Trophoblast cell (in vitro differentiated cells and primary cell): ENCODE measurements at regions not wholly inside any gene's neighbourhood (a gene's known extent, or its start where the extent isn't known, plus 50 kb on each side); places are given as distances from the start of the nearest gene placed in this dataset.

ENCODE experiments used
- DNase-seq, 2 donors: peaks; one replicate each; pipeline ENCODE4 v3.0.0-alpha.2; 2016
- H2AFZ ChIP-seq: 2 replicates; pipeline ENCODE4 v1.6.1; 2013; ENCODE audit warnings: low read length, moderate library complexity, mild to moderate bottlenecking; ENCODE audit not compliant: insufficient read depth, poor library complexity
- H2AK5ac ChIP-seq: 2 replicates; pipeline ENCODE4 v1.6.1; 2013; ENCODE audit warnings: mild to moderate bottlenecking, low read length
- H2BK120ac ChIP-seq: 2 replicates; pipeline ENCODE4 v1.6.1; 2013; ENCODE audit warnings: low read length, mild to moderate bottlenecking, moderate library complexity; ENCODE audit not compliant: insufficient read depth, poor library complexity
- H2BK12ac ChIP-seq: 2 replicates; pipeline ENCODE4 v1.6.1; 2013; ENCODE audit warnings: mild to moderate bottlenecking, low read length, moderate library complexity
- H2BK5ac ChIP-seq: 2 replicates; pipeline ENCODE4 v1.6.1; 2013; ENCODE audit warnings: low read length, low read depth, moderate library complexity, mild to moderate bottlenecking; ENCODE audit not compliant: poor library complexity
- H3K14ac ChIP-seq: 2 replicates; pipeline ENCODE4 v1.6.1; 2013; ENCODE audit warnings: mild to moderate bottlenecking, low read length
- H3K18ac ChIP-seq: 2 replicates; pipeline ENCODE4 v1.6.1; 2013; ENCODE audit warnings: mild to moderate bottlenecking, low read length
- H3K23ac ChIP-seq: 2 replicates; pipeline ENCODE4 v1.6.1; 2013; ENCODE audit warnings: low read length
- H3K27ac ChIP-seq: 2 replicates; pipeline ENCODE4 v1.5.1; 2013; ENCODE audit warnings: low read depth, mild to moderate bottlenecking, inconsistent platforms, low read length, moderate library complexity
- H3K27me3 ChIP-seq: 2 replicates; pipeline ENCODE4 v1.6.1; 2013; ENCODE audit warnings: inconsistent platforms, mild to moderate bottlenecking, low read length, moderate library complexity; ENCODE audit not compliant: insufficient read depth
- H3K36me3 ChIP-seq, 2 experiments: 1 replicate in 1 of 2; 2 replicates in 1 of 2; pipeline ENCODE4 v1.6.1; 2013; ENCODE audit warnings: low read length in 2 of 2, mild to moderate bottlenecking in 2 of 2, moderate library complexity in 1 of 2; ENCODE audit not compliant: insufficient read depth in 2 of 2, control insufficient read depth in 1 of 2
- H3K4ac ChIP-seq: 2 replicates; pipeline ENCODE4 v1.6.1; 2013; ENCODE audit warnings: low read depth, mild to moderate bottlenecking, low read length, moderate library complexity
- H3K4me1 ChIP-seq, 2 experiments: 1 replicate in 1 of 2; 2 replicates in 1 of 2; pipeline ENCODE4 v1.6.1; 2013; ENCODE audit warnings: low read length in 2 of 2, mild to moderate bottlenecking in 2 of 2, moderate library complexity in 1 of 2; ENCODE audit not compliant: insufficient read depth in 2 of 2, control insufficient read depth in 1 of 2
- H3K4me2 ChIP-seq: 2 replicates; pipeline ENCODE4 v1.6.1; 2013; ENCODE audit warnings: inconsistent platforms, mild to moderate bottlenecking, low read length, moderate library complexity
- H3K4me3 ChIP-seq: 2 replicates; pipeline ENCODE4 v1.5.1; 2013; ENCODE audit warnings: mild to moderate bottlenecking, low read depth, low read length, inconsistent platforms
- H3K79me1 ChIP-seq: one replicate; pipeline ENCODE4 v1.6.1; 2013; ENCODE audit warnings: low read length
- H3K79me2 ChIP-seq: 2 replicates; pipeline ENCODE4 v1.6.1; 2013; ENCODE audit warnings: low read length, mild to moderate bottlenecking; ENCODE audit not compliant: control insufficient read depth, insufficient read depth, poor library complexity
- H3K9ac ChIP-seq: 2 replicates; pipeline ENCODE4 v1.6.1; 2013; ENCODE audit warnings: mild to moderate bottlenecking, low read length
- H3K9me3 ChIP-seq: 2 replicates; pipeline ENCODE4 v1.6.1; 2013; ENCODE audit warnings: low read depth, mild to moderate bottlenecking, control low read depth, inconsistent platforms, low read length; ENCODE audit not compliant: insufficient read depth
- H4K12ac ChIP-seq: 2 replicates; pipeline ENCODE4 v1.6.1; 2013; ENCODE audit warnings: low read depth, mild to moderate bottlenecking, low read length, moderate library complexity
- H4K8ac ChIP-seq: 2 replicates; pipeline ENCODE4 v1.6.1; 2013; ENCODE audit warnings: low read depth, mild to moderate bottlenecking, low read length, moderate library complexity
- H4K91ac ChIP-seq: one replicate; pipeline ENCODE4 v1.6.1; 2013; ENCODE audit warnings: low read depth, mild to moderate bottlenecking, low read length, moderate library complexity
- WGBS: extraction: QIAGEN DNeasy Blood & Tissue Kit; methylation state at CpG from one replicate; pipeline ENCODE4 v1.1.7; 2013; ENCODE audit warnings: missing lambda C conversion rate; ENCODE audit not compliant: insufficient read length, insufficient coverage; ENCODE audit errors: extremely low coverage; 5-methylcytosine and 5-hydroxymethylcytosine counted together

DNA sequence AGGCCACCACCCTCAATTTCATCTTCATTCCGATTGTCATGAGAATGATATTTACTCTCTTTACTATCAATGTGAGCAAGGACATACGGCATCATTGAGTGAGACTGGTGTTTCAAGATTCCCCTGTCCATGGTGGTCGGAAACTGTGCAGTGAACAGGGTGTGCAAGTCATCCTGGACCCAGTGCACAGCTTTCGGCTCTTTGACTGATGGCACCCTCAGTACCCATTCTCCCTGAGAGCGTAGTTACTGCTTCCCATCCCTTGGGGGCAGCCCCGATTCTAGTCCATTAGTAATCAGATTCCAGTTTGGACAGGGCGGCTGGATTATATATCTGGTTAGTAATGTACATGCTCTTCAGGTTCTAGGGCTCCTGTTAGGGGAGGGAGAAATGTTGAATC is 61.7 kb upstream of the SUB1 start:
- Histone ChIP-seq H3K79me1 (no peaks in the 10 kb centered on the region), H3K9me3 (no peaks in the 10 kb centered on the region), H3K36me3 (no peaks in the 10 kb centered on the region), H4K91ac (no peak overlapping the region), H3K14ac (no peak overlapping the region), H3K4me2 (no peak overlapping the region), H3K18ac (no peak overlapping the region), H2AK5ac (no peak overlapping the region), H3K27me3 (no peaks in the 10 kb centered on the region), H3K79me2 (no peaks in the 10 kb centered on the region), H3K27ac (no peak overlapping the region), H2BK5ac (no peak overlapping the region), H3K4me3 (no peak overlapping the region), H3K4ac (no peak overlapping the region), H2BK120ac (no peak overlapping the region), H3K23ac (no peak overlapping the region), H2AFZ (no peak overlapping the region), H4K12ac (no peak overlapping the region), H4K8ac (no peak overlapping the region), H2BK12ac (no peak overlapping the region), H3K9ac (no peak overlapping the region), H3K4me1 (no peaks in the 10 kb centered on the region)
- DNase-seq, result peak in 1 of 2 donors; percentile 38
- WGBS, result no CpG with 5 or more reads among the region's 7 CpGs

DNA sequence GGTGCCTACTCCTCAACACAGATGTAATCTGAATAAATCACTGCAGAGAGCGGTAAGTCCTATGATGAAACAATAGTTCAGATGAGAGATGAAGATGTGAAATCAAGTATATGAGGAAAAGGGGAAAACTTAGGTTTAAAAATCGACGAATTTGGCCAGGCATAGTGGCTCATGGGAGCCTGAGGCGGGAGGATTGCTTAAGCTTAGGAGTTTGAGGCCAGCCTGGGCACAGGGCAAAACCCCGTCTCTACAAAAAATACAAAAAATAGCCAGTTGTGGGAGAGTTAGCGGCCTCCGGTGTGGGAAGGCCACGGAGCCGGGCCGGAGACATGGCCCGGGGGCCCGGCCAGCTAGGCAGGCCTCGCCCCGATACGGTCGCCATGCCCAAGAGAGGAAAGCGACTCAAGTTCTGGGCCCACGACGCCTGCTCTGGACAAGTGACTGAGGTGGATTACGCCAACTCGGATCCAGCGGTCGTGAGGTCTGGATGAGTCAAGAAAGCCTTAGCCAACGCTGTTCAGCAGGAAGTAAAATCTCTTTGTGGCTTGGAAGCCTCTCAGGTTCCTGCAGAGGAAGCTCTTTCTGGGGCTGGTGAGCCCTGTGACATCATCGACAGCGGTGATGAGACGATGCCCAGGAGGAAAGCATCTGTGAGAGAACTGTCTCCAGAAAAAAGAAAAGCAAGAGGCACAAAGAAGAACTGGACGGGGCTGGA is 62.8 kb upstream of the SUB1 start:
- no CpG with 5 or more reads among the region's 28 CpGs for whole genome bisulfite sequencing
- peak; percentile 50 to 65 for DNase-seq

DNA sequence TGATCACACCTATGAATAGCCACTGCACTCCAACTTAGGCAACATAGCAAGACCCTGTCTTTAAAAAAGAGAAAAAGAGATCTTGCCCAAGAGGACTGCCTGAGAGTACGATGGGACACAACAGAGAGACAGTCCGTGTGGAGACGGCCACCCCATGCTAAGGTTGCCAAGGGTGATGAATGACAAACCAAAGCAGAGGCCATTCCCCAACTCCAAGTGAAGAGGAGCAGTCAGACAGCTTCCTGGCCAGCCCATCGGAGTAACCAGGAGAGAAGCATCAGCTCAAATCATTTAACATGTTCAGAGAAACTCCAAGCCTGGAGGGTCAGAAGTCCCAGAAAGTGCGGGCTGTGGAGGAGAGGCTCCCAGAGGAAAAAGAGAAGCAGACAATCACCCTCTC is 63.9 kb upstream of the SUB1 start:
- Histone ChIP-seq H3K79me1 (no peaks in the 10 kb centered on the region), H3K14ac (no peak overlapping the region), H3K9me3 (no peaks in the 10 kb centered on the region), H3K36me3 (no peaks in the 10 kb centered on the region), H3K4ac (no peak overlapping the region), H2BK120ac (no peak overlapping the region), H2BK5ac (no peak overlapping the region), H3K79me2 (no peaks in the 10 kb centered on the region), H3K27me3 (no peaks in the 10 kb centered on the region), H3K4me3 (no peak overlapping the region), H4K91ac (no peak overlapping the region), H2BK12ac (no peak overlapping the region), H3K9ac (no peak overlapping the region), H3K27ac (no peak overlapping the region), H4K12ac (no peak overlapping the region), H3K18ac (no peak overlapping the region), H3K4me2 (no peak overlapping the region), H3K23ac (no peak overlapping the region), H4K8ac (no peak overlapping the region), H3K4me1 (no peaks in the 10 kb centered on the region), H2AK5ac (no peak overlapping the region), H2AFZ (no peak overlapping the region)
- no CpG with 5 or more reads among the region's 5 CpGs for WGBS
- DNase-seq, result no peak

More for the DNA sequence above, 62.8 kb upstream of the SUB1 start:
- Histone ChIP-seq H3K14ac (no peak overlapping the region), H3K4me3 (no peak overlapping the region), H3K4ac (no peak overlapping the region), H2AFZ (no peak overlapping the region), H3K23ac (no peak overlapping the region), H3K36me3 (no peaks in the 10 kb centered on the region), H4K12ac (no peak overlapping the region), H3K4me1 (no peaks in the 10 kb centered on the region), H2BK120ac (no peak overlapping the region), H2AK5ac (no peak overlapping the region), H3K27me3 (no peaks in the 10 kb centered on the region), H3K79me1 (no peaks in the 10 kb centered on the region), H3K4me2 (no peak overlapping the region), H2BK5ac (no peak overlapping the region), H4K8ac (no peak overlapping the region), H3K79me2 (no peaks in the 10 kb centered on the region), H3K18ac (no peak overlapping the region), H3K9ac (no peak overlapping the region), H2BK12ac (no peak overlapping the region), H3K27ac (no peak overlapping the region), H4K91ac (no peak overlapping the region), H3K9me3 (no peaks in the 10 kb centered on the region)

DNA sequence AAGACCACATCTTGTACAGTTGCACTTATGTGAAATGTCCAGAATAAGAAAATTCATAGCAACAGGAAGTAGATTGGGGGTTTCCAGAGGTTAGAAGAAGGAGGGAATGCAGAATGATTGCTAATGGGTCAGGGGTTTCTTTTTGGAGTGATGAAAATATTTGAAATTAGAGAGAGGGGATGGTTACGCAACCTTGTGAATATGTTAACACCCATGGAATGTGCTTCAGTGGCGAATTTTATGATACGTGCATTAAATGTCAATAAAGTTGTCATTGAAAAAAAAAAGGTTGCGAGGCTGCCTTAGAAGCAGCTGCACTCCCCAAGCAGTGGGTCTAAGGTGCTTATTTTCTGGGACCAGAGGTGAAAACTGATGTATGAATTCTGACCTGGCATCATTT is 64.4 kb upstream of the SUB1 start:
- H2AFZ ChIP-seq, result no peak overlapping the region
- no peak for DNase-seq
- no peaks in the 10 kb centered on the region for H3K79me1 ChIP-seq
- no peak overlapping the region for H2BK5ac ChIP-seq
- H3K79me2 ChIP-seq, result no peaks in the 10 kb centered on the region
- H3K23ac ChIP-seq, result no peak overlapping the region
- no peak overlapping the region for H3K4me2 ChIP-seq
- no peak overlapping the region for H2BK120ac ChIP-seq
- no peaks in the 10 kb centered on the region for H3K36me3 ChIP-seq
- H4K8ac ChIP-seq, result no peak overlapping the region
- no peak overlapping the region for H3K18ac ChIP-seq
- H3K27ac ChIP-seq, result no peak overlapping the region
- no peak overlapping the region for H4K91ac ChIP-seq
- H2BK12ac ChIP-seq, result no peak overlapping the region
- WGBS, result no CpG with 5 or more reads among the region's 4 CpGs
- no peaks in the 10 kb centered on the region for H3K27me3 ChIP-seq
- H2AK5ac ChIP-seq, result no peak overlapping the region
- no peaks in the 10 kb centered on the region for H3K4me1 ChIP-seq
- H4K12ac ChIP-seq, result no peak overlapping the region
- no peak overlapping the region for H3K14ac ChIP-seq
- no peaks in the 10 kb centered on the region for H3K9me3 ChIP-seq
- H3K9ac ChIP-seq, result no peak overlapping the region
- no peak overlapping the region for H3K4me3 ChIP-seq
- no peak overlapping the region for H3K4ac ChIP-seq
